Body of pancreas (tissue), 4 donors: ENCODE measurements at regions not wholly inside any gene's neighbourhood (a gene's known extent, or its start where the extent isn't known, plus 50 kb on each side); places are given as distances from the start of the nearest gene placed in this dataset.

Source experiments
- POLR2A ChIP-seq, 3 donors: fragments of 450-650 bp; IDR thresholded peaks; one replicate each; pipeline ENCODE4 v1.6.1; 2016; ENCODE audit warnings: antibody characterized with exemption in 3 of 3, mild to moderate bottlenecking in 2 of 3
- TF ChIP-seq, protein P1 (sequence below), 7 experiments: fragments of 450-650 bp in 4 of 7; fragments of 200-600 bp in 3 of 7; sonication (generic) in 3 of 7; IDR thresholded peaks; one replicate each; pipeline ENCODE4 v1.5.1; 2016 to 2019; ENCODE audit warnings: antibody characterized with exemption in 7 of 7

DNA sequence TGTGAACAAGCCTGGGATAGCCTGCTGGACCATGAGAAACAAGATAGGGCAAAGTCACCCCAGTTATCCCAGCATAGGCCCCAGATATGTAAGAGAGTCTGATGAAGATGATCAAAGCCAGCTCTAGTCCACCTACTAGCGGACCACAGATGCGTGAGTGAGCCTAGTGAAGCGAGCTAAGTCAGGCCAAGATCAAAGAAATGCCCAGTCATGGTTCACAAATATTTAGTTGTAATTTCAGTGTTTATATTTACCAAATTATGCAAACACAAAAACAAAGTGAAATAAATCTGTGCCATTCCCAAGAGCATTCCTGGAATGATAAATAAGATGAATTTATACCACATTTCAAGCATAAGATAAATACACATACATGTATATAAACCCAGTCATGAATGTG lies 308.1 kb upstream of the CTNNB1 start:
- TF ChIP-seq, protein P1, sequence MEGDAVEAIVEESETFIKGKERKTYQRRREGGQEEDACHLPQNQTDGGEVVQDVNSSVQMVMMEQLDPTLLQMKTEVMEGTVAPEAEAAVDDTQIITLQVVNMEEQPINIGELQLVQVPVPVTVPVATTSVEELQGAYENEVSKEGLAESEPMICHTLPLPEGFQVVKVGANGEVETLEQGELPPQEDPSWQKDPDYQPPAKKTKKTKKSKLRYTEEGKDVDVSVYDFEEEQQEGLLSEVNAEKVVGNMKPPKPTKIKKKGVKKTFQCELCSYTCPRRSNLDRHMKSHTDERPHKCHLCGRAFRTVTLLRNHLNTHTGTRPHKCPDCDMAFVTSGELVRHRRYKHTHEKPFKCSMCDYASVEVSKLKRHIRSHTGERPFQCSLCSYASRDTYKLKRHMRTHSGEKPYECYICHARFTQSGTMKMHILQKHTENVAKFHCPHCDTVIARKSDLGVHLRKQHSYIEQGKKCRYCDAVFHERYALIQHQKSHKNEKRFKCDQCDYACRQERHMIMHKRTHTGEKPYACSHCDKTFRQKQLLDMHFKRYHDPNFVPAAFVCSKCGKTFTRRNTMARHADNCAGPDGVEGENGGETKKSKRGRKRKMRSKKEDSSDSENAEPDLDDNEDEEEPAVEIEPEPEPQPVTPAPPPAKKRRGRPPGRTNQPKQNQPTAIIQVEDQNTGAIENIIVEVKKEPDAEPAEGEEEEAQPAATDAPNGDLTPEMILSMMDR (IDR thresholded peaks at IDR 0.05), result no peak
- no peak for TF ChIP-seq POLR2A (IDR thresholded peaks at IDR 0.05)
